GM23338 (cell line): ENCODE measurements at regions not wholly inside any gene's neighbourhood (a gene's known extent, or its start where the extent isn't known, plus 50 kb on each side); places are given as distances from the start of the nearest gene placed in this dataset.

ENCODE experiments used
- ATAC-seq: fragments of 200-7000 bp; cut with Tn5 transposase; 3 replicates; pipeline ENCODE4 v1.9.1; 2020
- DNase-seq: peaks from one replicate; pipeline ENCODE4 v3.0.0-alpha.2; 2015; ENCODE audit warnings: low spot score
- H2AFZ ChIP-seq: fragments of 200-600 bp; sonication (generic); 2 replicates; pipeline ENCODE4 v1.8.0; 2016; ENCODE audit warnings: antibody characterized with exemption, mild to moderate bottlenecking, moderate library complexity
- H3F3A ChIP-seq: fragments of 200-600 bp; sonication (generic); replicated peaks from 2 replicates; pipeline ENCODE4 v1.8.0; 2017; ENCODE audit warnings: antibody characterized with exemption, mixed run types, low read depth
- H3K27ac ChIP-seq: fragments of 200-600 bp; sonication (generic); 2 replicates; pipeline ENCODE4 v1.6.1; 2016; ENCODE audit warnings: low read depth
- H3K27me3 ChIP-seq: fragments of 200-600 bp; sonication (generic); 2 replicates; pipeline ENCODE4 v1.8.0; 2016; ENCODE audit warnings: mild to moderate bottlenecking, mixed run types, moderate library complexity; ENCODE audit not compliant: insufficient read depth
- H3K36me3 ChIP-seq: fragments of 200-600 bp; sonication (generic); 2 replicates; pipeline ENCODE4 v1.8.0; 2016; ENCODE audit warnings: mild to moderate bottlenecking; ENCODE audit not compliant: insufficient read depth
- H3K4me1 ChIP-seq: fragments of 200-600 bp; sonication (generic); 2 replicates; pipeline ENCODE4 v1.8.0; 2016; ENCODE audit warnings: mild to moderate bottlenecking, moderate library complexity; ENCODE audit not compliant: insufficient read depth
- H3K4me2 ChIP-seq: fragments of 200-600 bp; sonication (generic); 2 replicates; pipeline ENCODE4 v1.7.1; 2017; ENCODE audit warnings: mixed run types
- H3K4me3 ChIP-seq: fragments of 200-600 bp; sonication (generic); 2 replicates; pipeline ENCODE4 v1.6.1; 2016; ENCODE audit warnings: mixed run types
- H3K79me2 ChIP-seq: fragments of 200-600 bp; sonication (generic); replicated peaks from 2 replicates; pipeline ENCODE4 v1.8.0; 2017; ENCODE audit warnings: mild to moderate bottlenecking; ENCODE audit not compliant: insufficient read depth
- H3K9me2 ChIP-seq: fragments of 200-600 bp; sonication (generic); 2 replicates; pipeline ENCODE4 v1.8.0; 2017; ENCODE audit not compliant: insufficient read depth
- H4K20me1 ChIP-seq: fragments of 200-600 bp; sonication (generic); replicated peaks from 2 replicates; pipeline ENCODE4 v1.8.0; 2017; ENCODE audit warnings: mild to moderate bottlenecking; ENCODE audit not compliant: insufficient read depth
- H3K27ac Mint-ChIP-seq: 2 replicates; pipeline ENCODE4 v1.8.0; 2020; ENCODE audit warnings: inconsistent platforms, mild to moderate bottlenecking, moderate library complexity, mixed read lengths
- H3K27me3 Mint-ChIP-seq: 3 replicates; pipeline ENCODE4 v1.8.0; 2022; ENCODE audit warnings: low read depth, mild to moderate bottlenecking, moderate library complexity, mixed read lengths, inconsistent platforms; ENCODE audit not compliant: insufficient read depth, poor library complexity
- H3K36me3 Mint-ChIP-seq: 3 replicates; pipeline ENCODE4 v1.8.0; 2021; ENCODE audit warnings: low read depth, mild to moderate bottlenecking, inconsistent platforms, moderate library complexity, mixed read lengths
- H3K4me1 Mint-ChIP-seq: 3 replicates; pipeline ENCODE4 v1.8.0; 2020; ENCODE audit warnings: mild to moderate bottlenecking, inconsistent platforms, mixed read lengths
- H3K4me3 Mint-ChIP-seq: 3 replicates; pipeline ENCODE4 v1.8.0; 2021; ENCODE audit warnings: moderate library complexity, mild to moderate bottlenecking, inconsistent platforms, mixed read lengths
- H3K9me3 Mint-ChIP-seq: 3 replicates; pipeline ENCODE4 v1.8.0; 2020; ENCODE audit warnings: moderate library complexity, mild to moderate bottlenecking, inconsistent platforms, mixed read lengths
- CREB1 ChIP-seq: fragments of 250-450 bp; sonication (Bioruptor Pico); IDR thresholded peaks from 2 replicates; pipeline ENCODE4 v1.5.0; 2020; ENCODE audit warnings: low read depth, mild to moderate bottlenecking, moderate library complexity
- EZH2 ChIP-seq: fragments of 200-600 bp; sonication (generic); IDR thresholded peaks from one replicate; pipeline ENCODE4 v1.8.0; 2017; ENCODE audit warnings: antibody characterized with exemption, mild to moderate bottlenecking, low read depth; ENCODE audit not compliant: unreplicated experiment
- EZH2phosphoT487 ChIP-seq: fragments of 200-600 bp; sonication (generic); IDR thresholded peaks from one replicate; pipeline ENCODE4 v1.8.1; 2018; ENCODE audit warnings: antibody characterized with exemption; ENCODE audit not compliant: unreplicated experiment
- JUNB ChIP-seq: IDR thresholded peaks from one replicate; pipeline ENCODE4 v1.6.1; 2016; ENCODE audit warnings: antibody characterized with exemption; ENCODE audit not compliant: unreplicated experiment
- NANOG ChIP-seq: IDR thresholded peaks from 2 replicates; pipeline ENCODE4 v1.6.1; 2016; ENCODE audit warnings: antibody characterized with exemption, borderline replicate concordance
- POLR2AphosphoS5 ChIP-seq: IDR thresholded peaks from 2 replicates; pipeline ENCODE4 v1.6.1; 2016; ENCODE audit warnings: antibody characterized with exemption, low read depth
- STAT1 ChIP-seq: IDR thresholded peaks from one replicate; pipeline ENCODE4 v1.6.1; 2016; ENCODE audit warnings: antibody characterized with exemption; ENCODE audit not compliant: unreplicated experiment
- ZNF114 ChIP-seq: fragments of 250-450 bp; sonication (Bioruptor Pico); IDR thresholded peaks from 2 replicates; pipeline ENCODE4 v1.5.0; 2020; ENCODE audit warnings: mild to moderate bottlenecking, moderate library complexity
- ZNF331 ChIP-seq: fragments of 250-450 bp; sonication (Bioruptor Pico); IDR thresholded peaks from 2 replicates; pipeline ENCODE4 v1.5.0; 2020; ENCODE audit warnings: low read depth, mild to moderate bottlenecking, moderate library complexity
- TF ChIP-seq, protein P1 (sequence below): IDR thresholded peaks from 2 replicates; pipeline ENCODE4 v1.6.1; 2016; ENCODE audit warnings: antibody characterized with exemption
- TF ChIP-seq, protein P2 (sequence below), 2 experiments: fragments of 200-600 bp in 1 of 2; sonication (generic) in 1 of 2; conservative IDR thresholded peaks; 2 replicates each; pipeline versions ENCODE4 v1.5.1 to v1.6.1; 2016 to 2017; ENCODE audit warnings: antibody characterized with exemption in 2 of 2, low read depth in 2 of 2, mild to moderate bottlenecking in 2 of 2, moderate library complexity in 1 of 2
- TF ChIP-seq, protein P3 (sequence below): IDR thresholded peaks from one replicate; pipeline ENCODE4 v1.6.1; 2018; ENCODE audit warnings: antibody characterized with exemption; ENCODE audit not compliant: unreplicated experiment

DNA sequence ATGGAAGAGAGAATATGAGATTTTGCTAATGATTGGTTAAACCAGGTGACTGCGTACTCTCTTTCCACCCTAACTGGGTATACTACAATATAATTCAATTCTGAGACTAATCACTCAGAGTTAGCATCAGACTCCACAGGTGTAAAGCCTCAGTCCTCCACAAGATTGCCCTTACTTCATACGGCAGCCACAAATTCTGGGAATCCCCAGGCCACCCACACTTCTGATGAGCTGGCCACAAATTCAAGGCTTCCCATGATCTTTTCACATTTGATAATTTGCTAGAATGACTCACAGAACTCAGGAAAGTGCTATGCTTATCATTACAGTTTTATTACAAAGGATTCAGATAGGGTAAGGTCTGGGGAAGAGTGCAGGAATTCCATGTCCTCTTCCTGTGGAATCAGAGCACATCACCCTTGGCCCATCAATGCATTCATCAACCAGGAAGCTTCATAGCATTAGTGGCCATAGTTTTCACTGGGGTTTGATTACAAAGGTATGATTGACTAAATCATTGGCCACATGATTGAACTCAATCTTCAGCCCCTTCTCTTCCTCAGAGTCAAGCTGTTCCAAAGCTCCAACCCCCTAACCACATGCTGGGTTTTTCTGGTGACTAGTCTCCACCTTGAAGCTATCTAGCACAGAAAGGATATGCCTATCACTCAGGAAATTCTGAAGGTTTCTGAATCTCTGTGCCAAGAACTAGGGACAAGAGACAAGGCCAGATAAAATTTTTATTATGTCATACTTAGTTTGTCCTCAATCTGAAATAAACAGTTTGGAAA is 131.7 kb downstream of the HHIPL2 start:
- H3K27me3 ChIP-seq, result no peaks in the 10 kb centered on the region
- H3K27ac Mint-ChIP-seq, result no peak overlapping the region
- no peak overlapping the region for H3K4me3 ChIP-seq
- H3K27ac ChIP-seq, result no peak overlapping the region
- H3K36me3 ChIP-seq, result no peaks in the 10 kb centered on the region
- 0 out of 2 replicates have a peak, but pooled peaks cover 9% of the 10 kb centered on the region for H3K9me2 ChIP-seq
- H3F3A ChIP-seq, result no peaks in the 10 kb centered on the region
- no peak overlapping the region for H3K4me3 Mint-ChIP-seq
- no peaks in the 10 kb centered on the region for H3K36me3 Mint-ChIP-seq
- H3K4me1 Mint-ChIP-seq, result 0 out of 3 replicates have a peak, but pooled peaks cover 2% of the 10 kb centered on the region
- DNase-seq (no peak), ATAC-seq (no peak)
- H2AFZ ChIP-seq, result no peak overlapping the region
- no peaks in the 10 kb centered on the region for H4K20me1 ChIP-seq
- H3K27me3 Mint-ChIP-seq, result peaks cover 1% of the 10 kb centered on the region
- H3K79me2 ChIP-seq, result no peaks in the 10 kb centered on the region
- TF ChIP-seq POLR2AphosphoS5, result no peak
- TF ChIP-seq, protein P1, sequence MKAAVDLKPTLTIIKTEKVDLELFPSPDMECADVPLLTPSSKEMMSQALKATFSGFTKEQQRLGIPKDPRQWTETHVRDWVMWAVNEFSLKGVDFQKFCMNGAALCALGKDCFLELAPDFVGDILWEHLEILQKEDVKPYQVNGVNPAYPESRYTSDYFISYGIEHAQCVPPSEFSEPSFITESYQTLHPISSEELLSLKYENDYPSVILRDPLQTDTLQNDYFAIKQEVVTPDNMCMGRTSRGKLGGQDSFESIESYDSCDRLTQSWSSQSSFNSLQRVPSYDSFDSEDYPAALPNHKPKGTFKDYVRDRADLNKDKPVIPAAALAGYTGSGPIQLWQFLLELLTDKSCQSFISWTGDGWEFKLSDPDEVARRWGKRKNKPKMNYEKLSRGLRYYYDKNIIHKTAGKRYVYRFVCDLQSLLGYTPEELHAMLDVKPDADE, result no peak
- no peak for TF ChIP-seq CREB1 (CRISPR knock-in tag)
- no peak for TF ChIP-seq ZNF114 (CRISPR knock-in tag)
- no peak for TF ChIP-seq JUNB
- no peak for TF ChIP-seq STAT1
- no peaks in the 10 kb centered on the region for H3K4me1 ChIP-seq
- H3K9me3 Mint-ChIP-seq, result no peaks in the 10 kb centered on the region
- no peak overlapping the region for H3K4me2 ChIP-seq

DNA sequence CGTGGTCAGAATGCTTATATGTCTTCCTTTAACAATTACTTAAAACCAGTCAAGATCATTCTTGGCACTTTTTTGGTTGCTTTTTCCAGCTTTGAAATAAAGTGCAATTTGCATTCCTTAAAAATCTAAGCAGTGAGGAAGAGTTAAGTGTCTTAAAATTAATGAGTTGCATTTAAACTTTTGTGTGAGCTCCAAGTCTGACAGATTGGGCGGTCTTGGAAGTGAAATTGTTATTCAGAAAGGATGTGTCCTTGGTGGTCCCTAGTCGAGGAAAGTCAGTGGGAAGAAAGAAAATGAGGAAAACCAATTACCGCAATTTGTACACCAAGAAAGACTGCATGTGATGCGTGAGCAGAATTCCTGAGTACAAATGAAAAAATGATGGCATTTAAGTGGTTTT is 132.5 kb downstream of the HHIPL2 start:
- Histone ChIP-seq H3K36me3 (no peaks in the 10 kb centered on the region), H3K4me1 (no peaks in the 10 kb centered on the region), H3K4me2 (no peak overlapping the region), H3K4me3 (no peak overlapping the region), H3K27me3 (no peaks in the 10 kb centered on the region), H4K20me1 (no peaks in the 10 kb centered on the region), H3K9me2 (0 out of 2 replicates have a peak, but pooled peaks cover 9% of the 10 kb centered on the region), H3K79me2 (no peaks in the 10 kb centered on the region), H3K27ac (no peak overlapping the region), H2AFZ (no peak overlapping the region), H3F3A (no peaks in the 10 kb centered on the region)
- Mint-ChIP-seq H3K27ac (no peak overlapping the region), H3K4me3 (no peak overlapping the region), H3K27me3 (peaks cover 1% of the 10 kb centered on the region), H3K36me3 (no peaks in the 10 kb centered on the region), H3K9me3 (no peaks in the 10 kb centered on the region), H3K4me1 (0 out of 3 replicates have a peak, but pooled peaks cover 2% of the 10 kb centered on the region)
- DNase-seq (no peak), ATAC-seq (no peak)
- no peak for TF ChIP-seq EZH2
- no peak for TF ChIP-seq STAT1
- no peak for TF ChIP-seq NANOG
- no peak for TF ChIP-seq EZH2phosphoT487
- TF ChIP-seq CREB1 (CRISPR knock-in tag), result no peak
- TF ChIP-seq, protein P2, sequence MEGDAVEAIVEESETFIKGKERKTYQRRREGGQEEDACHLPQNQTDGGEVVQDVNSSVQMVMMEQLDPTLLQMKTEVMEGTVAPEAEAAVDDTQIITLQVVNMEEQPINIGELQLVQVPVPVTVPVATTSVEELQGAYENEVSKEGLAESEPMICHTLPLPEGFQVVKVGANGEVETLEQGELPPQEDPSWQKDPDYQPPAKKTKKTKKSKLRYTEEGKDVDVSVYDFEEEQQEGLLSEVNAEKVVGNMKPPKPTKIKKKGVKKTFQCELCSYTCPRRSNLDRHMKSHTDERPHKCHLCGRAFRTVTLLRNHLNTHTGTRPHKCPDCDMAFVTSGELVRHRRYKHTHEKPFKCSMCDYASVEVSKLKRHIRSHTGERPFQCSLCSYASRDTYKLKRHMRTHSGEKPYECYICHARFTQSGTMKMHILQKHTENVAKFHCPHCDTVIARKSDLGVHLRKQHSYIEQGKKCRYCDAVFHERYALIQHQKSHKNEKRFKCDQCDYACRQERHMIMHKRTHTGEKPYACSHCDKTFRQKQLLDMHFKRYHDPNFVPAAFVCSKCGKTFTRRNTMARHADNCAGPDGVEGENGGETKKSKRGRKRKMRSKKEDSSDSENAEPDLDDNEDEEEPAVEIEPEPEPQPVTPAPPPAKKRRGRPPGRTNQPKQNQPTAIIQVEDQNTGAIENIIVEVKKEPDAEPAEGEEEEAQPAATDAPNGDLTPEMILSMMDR (conservative IDR thresholded peaks at IDR 0.05; ENCODE audit: low read depth in 2 of 2), result no peak
- TF ChIP-seq, protein P1, result no peak
- no peak for TF ChIP-seq ZNF331 (CRISPR knock-in tag)
- TF ChIP-seq ZNF114 (CRISPR knock-in tag), result no peak
- no peak for TF ChIP-seq JUNB
- no peak for TF ChIP-seq POLR2AphosphoS5
- TF ChIP-seq, protein P3, sequence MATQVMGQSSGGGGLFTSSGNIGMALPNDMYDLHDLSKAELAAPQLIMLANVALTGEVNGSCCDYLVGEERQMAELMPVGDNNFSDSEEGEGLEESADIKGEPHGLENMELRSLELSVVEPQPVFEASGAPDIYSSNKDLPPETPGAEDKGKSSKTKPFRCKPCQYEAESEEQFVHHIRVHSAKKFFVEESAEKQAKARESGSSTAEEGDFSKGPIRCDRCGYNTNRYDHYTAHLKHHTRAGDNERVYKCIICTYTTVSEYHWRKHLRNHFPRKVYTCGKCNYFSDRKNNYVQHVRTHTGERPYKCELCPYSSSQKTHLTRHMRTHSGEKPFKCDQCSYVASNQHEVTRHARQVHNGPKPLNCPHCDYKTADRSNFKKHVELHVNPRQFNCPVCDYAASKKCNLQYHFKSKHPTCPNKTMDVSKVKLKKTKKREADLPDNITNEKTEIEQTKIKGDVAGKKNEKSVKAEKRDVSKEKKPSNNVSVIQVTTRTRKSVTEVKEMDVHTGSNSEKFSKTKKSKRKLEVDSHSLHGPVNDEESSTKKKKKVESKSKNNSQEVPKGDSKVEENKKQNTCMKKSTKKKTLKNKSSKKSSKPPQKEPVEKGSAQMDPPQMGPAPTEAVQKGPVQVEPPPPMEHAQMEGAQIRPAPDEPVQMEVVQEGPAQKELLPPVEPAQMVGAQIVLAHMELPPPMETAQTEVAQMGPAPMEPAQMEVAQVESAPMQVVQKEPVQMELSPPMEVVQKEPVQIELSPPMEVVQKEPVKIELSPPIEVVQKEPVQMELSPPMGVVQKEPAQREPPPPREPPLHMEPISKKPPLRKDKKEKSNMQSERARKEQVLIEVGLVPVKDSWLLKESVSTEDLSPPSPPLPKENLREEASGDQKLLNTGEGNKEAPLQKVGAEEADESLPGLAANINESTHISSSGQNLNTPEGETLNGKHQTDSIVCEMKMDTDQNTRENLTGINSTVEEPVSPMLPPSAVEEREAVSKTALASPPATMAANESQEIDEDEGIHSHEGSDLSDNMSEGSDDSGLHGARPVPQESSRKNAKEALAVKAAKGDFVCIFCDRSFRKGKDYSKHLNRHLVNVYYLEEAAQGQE, result no peak
